Mucosa of gallbladder (tissue), 1 donor: ENCODE measurements at regions not wholly inside any gene's neighbourhood (a gene's known extent, or its start where the extent isn't known, plus 50 kb on each side); places are given as distances from the start of the nearest gene placed in this dataset.

ENCODE experiments used
- DNase-seq: peaks from one replicate; pipeline ENCODE4 v3.0.0-alpha.2; 2020; ENCODE audit warnings: low spot score
- donor health status: DM: no; HTN: no; CAD: no.

DNA sequence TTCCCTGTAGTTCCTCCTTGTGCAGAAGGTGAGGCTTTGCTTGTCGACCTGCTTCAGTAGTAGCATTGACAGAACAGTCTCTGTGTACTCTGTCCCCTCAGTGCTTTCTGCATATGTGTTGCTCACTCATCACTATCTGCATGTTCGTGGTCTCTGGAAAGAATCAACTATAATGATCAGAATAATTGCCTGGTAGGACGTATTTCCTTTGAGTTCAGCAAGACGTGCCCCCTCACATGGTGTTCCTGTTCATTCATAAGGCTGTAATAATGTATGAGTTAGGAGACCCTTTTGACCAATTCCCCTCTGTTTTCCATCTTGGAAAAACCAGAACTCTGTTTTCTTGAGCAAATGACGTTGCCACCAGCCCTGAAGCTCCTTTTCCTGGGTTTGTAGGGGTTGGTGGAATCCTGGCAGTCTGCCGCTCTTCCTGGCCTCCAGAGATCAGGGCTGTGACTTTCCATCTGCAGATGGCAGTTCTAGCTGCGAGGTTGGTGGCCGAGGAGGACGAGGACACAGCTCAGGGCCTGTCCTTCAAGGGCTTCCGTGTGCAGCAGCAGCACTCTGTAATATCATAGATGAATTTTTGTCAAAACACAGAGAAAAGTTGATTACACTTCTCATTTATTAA lies 61.9 kb downstream of the EXOSC2 start:
- no peak for DNase-seq

DNA sequence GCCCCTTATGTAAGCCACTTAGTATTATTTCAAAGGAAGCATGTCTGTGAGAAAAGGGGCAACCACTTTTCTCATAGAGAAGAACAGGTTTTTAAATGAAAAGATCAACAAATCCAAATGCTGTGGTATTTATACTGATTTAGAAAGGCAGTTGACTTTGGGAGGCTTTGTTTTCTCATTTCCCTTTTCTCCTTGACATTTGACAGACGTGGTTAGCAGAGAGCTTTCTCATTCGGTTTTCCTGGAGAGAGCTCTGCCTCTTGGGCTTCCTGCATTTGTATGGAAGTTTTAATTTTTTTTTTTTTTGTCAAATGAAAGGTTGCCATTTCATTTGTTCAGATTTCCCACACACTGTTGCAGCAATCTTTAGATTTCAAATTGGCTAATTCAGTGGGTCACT lies 62.5 kb downstream of the EXOSC2 start:
- DNase-seq = no peak

DNA sequence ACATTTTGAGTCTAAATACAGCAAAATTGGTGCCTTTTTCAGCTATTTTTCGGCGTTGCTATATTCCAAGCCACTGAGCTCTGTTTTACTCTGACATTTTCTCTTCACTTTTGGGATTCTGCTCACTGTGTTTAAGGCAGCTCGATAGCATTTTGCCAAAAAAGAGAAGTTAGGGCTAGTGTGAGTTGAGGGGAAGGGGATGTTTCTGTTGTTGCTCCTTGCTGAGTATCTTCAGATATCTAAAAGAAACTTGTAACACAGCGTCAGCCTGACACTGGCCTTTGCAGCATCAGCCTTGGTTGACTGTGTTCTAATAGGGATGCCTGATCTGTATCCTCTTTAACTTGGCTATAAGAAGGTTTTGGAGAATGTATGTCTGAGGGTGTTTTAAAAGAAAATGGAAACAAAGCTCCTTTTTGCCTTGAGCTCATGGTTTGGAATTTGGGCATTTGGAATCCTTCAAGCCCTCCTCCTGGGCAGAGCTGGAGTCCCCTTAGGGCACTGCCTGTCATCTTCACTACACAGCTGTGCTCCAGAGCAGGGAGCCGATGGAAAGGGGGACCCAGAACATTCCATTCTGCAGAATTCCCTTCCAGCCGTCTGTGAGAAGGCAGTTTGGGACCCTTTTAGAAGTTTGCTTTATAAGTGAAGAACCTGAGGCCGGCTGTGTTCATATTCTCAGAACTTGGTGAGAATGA lies 63.0 kb downstream of the EXOSC2 start:
- no peak for DNase-seq

DNA sequence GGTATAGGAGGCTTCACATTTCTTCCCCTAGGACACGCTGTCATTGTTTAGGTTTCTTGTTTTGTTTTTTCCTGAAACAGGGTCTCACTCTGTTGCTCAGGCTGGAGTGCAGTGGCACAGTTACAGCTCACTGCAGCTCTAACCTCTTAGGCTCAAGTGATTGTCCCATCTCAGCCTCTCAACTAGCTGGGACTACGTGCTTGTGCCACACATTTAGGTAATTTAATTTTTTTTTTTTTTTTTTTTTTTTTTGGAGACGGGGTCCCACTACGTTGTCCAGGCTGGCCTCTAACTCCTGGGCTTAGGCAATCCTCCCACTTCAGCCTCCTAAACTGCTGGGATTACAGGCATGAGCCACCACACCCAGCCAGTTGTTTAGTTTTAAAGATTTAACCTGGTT lies 66.2 kb downstream of the EXOSC2 start:
- no peak for DNase-seq

DNA sequence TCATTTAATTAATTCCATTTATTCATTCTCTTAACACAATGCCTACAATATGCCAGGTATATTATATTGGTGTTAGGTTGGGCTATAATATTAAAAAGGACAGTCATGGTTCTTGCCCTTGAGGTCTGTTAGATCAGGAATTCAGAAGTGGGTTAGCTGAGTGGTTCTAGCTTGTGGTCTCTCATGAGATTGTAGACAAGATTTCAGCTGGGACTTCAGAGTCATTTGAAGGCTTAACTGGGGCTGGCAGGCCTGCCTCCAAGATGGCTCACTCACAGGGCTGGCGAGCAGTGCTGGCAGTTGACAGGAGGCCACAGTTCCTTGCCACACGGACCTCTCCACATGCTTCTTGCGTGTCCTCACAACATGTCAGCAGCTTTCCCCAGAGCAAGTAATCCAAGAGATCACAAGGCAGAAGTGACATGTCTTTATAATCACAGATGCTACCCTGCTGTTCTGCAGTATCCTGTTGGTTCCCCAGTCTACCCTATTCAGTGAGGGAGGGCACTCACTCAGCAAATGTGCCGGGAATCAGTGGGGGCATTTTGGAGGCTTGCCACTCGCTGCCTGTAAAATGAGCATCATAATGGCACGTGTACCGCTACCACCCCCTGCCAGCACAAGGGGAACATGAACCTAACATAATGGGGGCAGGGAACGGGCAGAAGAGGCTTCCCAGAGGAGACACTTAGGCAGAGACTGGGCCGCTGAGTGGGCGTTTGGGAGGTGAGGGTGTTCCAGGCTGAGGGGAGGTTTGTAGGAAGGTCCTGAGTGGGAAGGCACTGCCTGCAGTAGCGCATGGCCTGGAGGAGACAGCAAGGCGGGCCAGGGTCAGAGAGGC lies 70.0 kb downstream of the EXOSC2 start:
- no peak for DNase-seq

DNA sequence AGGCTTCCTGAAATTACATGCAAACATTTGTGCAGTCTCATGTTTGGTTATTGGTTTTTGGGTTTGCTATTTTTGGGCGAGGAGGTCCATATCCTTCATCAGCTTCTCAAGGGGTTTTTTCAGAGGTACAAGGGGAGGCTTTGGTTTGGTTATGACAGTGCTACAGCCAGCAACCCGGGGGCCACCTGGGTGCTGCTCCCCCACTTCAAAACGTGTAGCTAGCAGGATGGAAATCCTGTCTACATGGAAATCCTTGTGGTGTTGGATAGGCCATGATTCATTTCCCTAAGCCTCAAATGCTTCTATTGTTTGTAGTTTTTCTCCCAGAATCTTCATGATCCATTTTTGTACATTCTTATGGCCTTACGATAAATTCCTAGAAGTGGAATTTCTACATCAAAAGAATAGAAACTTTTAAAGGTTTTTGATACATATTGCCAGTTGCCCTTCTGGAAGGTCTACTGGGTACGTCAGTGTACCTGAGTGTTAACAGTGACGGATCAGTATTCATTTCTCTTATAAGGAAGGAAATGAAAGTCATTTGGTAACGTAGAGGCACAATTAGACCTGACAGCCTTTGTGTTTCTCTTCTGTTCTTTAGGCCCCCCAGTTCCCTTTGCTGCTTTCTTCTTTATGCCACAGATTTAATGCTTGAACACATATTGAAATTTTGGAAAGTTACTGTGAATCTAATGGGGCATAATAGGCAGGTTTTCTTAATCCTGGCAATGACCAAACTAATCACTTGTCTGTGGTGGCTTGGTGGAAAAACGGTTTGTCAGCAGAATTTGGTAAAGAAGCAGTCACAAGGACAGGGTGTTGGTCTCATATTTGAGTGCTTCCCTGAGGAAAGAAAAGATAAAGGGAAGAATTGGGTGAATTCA lies 69.7 kb upstream of the ABL1 start:
- no peak for DNase-seq

DNA sequence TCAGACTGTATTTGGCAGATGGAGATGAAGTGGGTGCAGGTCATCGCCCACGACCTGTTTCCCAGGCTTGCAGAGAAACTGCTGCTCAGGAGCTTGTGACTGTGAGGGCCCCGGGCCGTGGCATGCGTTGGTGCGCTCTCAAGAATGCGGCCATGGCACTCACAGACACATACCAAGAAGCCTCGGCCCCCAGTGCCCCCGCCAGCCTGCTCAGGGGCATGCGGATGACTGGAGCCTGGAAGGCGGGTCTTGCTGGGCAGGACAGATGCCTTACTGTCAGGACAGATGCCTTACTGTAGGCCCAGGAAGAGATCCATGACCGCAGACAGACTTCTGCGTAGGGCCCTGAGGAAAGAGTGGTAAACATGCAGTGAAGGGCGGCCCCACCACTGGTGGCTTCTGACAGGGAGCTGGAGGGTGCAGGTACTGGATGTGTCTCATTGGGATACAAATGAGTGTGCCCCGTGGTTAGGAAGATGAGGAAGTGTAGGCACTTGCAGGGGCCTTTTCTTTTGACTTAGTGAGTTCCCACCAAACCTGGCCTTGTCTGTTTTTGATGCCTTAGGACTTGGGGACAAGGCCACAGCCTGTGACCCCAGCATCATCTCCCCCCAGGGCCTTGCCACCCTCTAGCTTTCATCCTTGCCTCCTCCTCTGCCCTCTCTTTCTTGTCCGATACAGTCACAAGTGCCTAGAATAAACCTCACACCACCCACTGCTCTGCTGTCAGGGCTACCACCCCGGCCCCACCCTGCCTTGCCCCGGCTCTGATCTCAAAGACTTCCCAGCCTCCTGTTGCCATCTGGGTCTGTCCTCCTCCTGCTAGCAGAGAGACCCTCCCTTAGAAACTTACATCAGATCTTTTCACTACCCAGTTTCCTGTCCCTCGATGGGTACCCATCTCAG lies 68.8 kb upstream of the ABL1 start:
- DNase-seq = peak; percentile 23

DNA sequence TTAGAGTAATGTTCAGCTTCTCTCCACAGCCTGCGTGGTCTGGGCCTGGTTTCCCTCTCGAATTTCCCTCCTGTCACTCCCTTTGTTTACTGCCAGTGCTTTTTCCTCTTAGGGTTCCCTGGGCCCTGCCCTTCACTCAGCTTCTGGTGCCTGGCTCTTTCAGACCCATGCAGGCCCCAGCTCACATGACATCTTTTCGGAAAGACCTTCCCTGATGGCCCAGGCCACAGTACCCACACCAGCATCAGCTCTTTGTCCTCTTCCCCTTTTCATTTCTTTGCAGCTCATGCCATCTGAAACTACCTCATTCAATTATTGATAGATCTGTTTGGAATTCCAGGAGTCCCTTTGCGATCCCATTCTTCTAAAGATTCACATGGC lies 68.1 kb upstream of the ABL1 start:
- peak; percentile 20 for DNase-seq

DNA sequence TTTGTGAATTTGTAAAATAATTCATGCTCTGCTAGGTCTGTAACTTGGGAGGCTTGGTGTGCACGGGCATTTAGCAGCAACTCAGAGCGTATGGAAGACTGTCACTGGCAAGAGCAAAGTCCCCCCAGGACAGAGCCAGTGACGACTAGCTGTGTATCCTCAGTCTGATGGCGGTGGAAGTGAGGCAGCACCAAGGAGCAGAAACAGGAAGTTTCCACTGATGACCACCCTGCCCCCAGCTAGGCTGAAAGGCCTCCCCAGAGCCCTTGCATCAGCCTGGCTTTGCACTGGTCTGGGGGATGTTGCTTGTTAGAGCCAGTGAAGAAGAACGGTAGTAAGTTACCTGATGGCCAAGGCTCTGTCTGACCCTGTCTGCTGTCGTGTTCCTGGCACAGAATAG lies 66.8 kb upstream of the ABL1 start:
- DNase-seq = no peak

DNA sequence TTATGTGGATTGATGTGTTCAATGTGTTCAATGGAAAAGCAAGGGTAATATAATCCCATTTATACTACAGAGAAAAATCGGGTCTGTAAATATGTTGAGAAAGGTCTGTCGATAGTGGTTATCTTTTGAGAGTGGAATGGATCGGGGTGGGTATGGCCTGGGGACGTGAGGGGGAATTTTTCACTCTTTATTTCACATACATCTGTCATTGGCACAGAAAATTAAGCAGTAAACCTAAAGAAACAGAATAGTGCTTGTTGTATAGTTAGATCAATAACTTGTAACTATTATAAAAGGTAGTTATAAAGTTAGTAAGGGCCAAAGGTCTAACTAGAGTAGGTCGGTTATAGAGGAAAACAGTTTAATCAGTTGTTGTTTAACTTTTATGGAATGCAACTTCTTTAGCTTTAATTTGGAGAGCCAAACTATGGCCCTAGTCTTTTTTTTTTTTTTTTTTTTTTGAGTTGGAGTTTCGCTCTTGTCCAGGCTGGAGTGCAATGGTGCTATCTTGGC lies 66.1 kb upstream of the ABL1 start:
- DNase-seq = no peak

DNA sequence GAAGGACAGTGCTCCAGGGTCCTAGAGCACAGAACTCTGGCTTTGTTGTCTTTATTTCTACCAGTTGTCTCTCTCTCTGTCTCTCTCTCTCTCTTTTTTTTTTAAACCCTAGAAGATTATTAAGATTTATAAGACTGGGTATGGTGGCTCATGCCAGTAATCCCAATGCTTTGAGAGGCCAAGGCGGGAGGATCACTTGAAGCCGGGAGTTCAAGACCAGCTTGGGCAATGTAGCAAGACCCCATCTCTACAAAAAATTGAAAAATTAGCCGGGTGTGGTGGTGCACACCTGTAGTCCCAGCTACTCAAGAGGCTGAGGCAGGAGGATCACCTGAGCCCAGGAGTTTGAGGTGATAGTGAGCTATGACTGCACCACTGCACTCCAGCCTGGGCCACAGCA lies 65.0 kb upstream of the ABL1 start:
- no peak for DNase-seq

DNA sequence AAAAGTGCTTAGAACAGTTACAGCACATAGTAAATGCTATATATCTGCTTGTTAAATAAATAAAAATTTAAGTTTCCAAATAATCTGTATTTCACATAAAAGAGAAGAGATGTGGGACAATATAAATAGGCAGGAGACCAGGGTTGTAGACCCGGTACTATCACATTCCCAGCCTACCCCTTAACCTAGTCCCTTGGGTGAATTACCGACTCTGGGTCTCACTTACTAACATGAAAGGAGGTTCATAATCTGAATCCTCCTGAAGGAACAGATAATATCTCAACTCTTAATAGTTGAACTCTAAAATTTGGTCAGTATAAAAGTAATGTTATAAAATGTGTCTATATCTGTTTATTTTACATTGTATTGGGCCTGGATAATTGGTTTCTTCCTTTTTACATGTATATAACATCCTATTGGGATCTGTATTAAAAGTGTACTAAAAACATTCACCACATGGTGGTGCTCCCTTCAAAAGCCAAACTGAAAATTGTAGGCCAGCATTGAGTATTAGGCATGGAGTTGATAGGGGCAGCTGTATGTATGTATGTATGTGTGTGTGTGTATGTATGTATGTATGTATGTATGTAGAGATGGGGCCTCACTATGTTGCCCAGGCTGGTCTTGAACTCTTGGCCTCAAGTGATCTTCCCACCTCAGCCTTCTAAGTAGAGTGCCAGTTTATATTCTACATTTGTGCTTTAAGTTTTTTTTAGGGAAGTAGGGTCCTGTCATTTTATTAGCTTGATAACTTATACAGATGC lies 64.2 kb upstream of the ABL1 start:
- DNase-seq = no peak

DNA sequence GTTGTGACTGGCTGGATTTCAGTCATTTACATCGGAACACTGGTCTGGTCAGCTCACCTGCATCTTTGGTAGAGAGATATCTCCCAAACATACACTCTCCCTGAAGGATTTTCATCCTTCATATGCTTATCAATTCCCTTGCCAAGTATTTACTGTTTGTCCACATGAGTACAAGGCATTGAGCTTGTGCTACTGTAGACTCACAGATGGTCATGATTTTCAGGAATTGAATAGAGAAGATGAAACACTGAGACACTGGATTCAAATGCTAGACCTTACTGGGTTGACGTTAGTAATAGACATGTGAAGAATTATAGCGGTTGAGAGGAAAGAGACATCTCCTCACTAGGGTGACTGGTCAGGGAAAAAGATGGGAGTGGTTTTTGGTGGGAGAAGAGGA lies 62.9 kb upstream of the ABL1 start:
- DNase-seq = no peak

DNA sequence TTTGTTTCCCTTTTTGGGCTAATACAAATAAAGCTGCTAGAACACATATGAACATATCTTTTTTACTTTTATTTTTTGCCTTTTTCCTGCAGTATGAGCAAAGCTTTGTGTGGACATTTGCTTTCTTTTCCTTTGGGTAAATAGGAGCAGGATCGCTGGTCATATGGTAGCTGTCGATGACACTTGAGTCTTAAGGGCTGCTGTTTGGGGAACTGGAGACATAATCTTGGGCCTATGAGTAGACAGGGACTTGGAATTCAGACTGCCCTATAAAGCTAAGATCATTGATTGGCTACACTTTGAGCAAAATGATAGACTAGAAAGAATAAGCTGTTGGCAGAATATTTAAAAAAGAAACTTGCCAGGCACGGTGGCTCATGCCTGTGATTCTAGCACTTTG lies 60.9 kb upstream of the ABL1 start:
- DNase-seq = no peak

DNA sequence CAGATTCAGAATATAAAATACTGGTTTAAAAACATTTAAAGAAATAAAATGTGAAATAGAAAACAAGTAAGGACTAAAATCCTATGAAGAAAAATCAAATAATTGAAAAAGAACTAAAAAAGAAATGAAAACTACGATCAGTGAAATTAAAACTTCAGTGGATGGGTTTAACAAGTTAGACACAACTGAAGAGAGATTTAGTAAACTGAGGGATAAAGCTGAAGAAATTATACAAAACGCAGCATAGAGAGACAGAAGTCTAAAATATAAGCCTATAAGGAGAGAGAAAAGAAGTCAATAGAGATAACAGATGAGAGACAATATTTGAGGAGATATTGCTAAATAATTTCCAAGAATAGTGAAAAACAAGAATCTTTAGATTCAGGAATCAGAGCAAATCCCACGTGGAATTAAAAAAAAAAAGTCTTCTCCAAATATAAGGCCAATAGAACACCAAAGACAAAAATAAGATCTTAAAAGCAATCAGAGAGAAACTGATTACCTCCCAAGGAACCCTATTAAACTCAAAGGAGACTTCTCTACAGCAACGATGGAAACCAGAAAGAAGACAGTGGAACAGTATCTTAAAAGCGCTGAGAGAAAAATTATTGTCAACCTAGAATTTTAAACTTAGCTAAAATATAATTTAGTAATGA lies 59.6 kb upstream of the ABL1 start:
- no peak for DNase-seq

DNA sequence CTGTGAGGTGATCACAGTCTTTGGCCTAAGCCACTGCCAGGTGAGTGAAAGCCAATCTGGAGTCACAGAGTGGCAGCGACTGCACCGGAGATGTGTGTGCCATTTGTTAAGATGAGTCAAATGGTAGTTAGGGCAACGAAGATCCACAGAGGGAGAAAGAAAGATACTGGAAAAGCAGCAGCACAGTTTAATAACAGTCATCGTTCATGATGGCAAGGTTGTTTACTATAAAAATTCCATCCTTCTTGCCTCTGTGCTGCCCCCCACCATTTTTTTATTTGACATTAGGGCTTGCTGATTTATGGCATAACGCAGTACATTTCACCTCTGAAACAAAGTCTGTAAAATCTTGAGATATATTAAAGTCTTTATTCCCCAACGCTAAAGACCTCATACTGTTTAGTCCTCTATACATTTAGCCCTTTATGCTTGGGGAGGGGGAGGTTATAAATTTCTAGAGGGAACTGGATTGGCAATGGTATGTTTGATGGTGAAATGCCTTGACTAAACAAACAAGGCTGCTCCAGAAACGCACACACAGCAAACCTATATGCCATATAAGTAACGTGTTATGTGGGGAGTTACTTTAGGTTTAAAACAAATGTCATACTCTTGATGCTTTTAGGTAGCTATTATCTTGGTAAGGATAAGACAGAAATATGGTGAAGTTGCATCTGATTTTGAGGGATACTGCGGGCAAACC lies 55.8 kb upstream of the ABL1 start:
- DNase-seq = no peak

DNA sequence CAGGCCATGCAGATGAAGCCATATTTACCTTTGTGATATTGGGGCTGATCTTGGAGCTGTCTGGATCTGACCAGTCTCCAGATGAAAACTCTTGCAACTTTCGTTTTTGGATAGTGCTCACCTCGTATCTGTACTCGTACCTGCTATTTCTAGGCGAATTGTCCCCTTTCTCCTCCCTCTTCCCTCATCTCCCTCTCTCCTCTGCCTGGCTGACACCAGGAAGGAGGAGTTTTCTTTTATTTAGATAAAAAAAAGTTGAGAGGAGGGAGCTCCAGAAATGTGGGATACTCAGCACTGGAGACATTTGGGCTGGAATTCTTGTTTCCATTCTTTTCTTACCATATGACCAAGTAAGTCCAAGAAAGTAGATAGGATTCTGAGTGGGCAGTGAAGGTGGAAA lies 54.6 kb upstream of the ABL1 start:
- DNase-seq = no peak

DNA sequence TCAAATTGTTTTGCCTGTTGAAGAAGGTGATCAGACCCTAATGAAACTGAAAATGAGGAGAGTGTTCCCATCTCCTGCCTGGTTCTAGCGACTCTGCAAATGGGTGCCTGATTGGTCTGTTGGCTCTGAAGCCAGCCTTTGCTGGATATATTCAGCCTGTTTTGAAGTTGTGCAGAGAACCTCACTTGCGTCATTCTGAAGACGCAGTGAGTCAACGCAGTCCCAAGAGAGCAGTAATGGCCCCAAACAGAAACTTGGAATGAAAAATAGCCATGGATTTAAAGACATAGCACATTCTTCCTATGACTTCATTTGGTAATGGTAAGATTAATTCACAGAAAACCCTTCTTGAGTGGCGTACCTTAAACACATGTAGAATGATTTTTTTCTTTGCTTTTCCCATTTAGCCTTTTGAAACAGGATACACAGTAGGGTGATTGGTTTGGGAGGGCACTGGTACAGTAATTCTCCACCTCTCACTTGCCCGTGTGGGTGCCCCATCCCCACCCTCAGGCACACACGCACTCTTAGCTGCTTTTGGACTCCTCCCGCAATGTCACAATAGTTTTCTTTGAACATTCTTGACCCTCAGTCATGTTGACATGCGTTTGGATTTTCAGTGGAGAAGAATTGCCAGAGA lies 54.1 kb upstream of the ABL1 start:
- DNase-seq = peak; percentile 74
